ENCODE measurements at regions not wholly inside any gene's neighbourhood (a gene's known extent, or its start where the extent isn't known, plus 50 kb on each side); places are given as distances from the start of the nearest gene placed in this dataset.

- TF ChIP-seq CTCF (IDR thresholded peaks at IDR 0.05; ENCODE audit: unreplicated experiment): no peak
- no peak for DNase-seq (ENCODE audit: low spot score)
- H3K9me3 Mint-ChIP-seq (ENCODE audit: unreplicated experiment): no peaks in the 10 kb centered on the region
- peaks cover 7% of the 10 kb centered on the region for H3K27me3 Mint-ChIP-seq (ENCODE audit: unreplicated experiment)
- no peak overlapping the region for H3K4me3 Mint-ChIP-seq (ENCODE audit: unreplicated experiment)
- H3K36me3 Mint-ChIP-seq (ENCODE audit: low read depth, unreplicated experiment): peaks cover 5% of the 10 kb centered on the region
- peak overlapping the region; percentile 52 for H3K27ac Mint-ChIP-seq (ENCODE audit: unreplicated experiment)
- peaks cover 39% of the 10 kb centered on the region for H3K4me1 Mint-ChIP-seq (ENCODE audit: unreplicated experiment)
Observed at GRCh38 chr21:38985568-38986378, 180.0 kb downstream of the ETS2 start.

GRCh38 chr21:38984982-38985567 is 179.3 kb downstream of the ETS2 start:
- Mint-ChIP-seq H3K9me3 (ENCODE audit: unreplicated experiment) (no peaks in the 10 kb centered on the region), H3K27ac (ENCODE audit: unreplicated experiment) (no peak overlapping the region), H3K27me3 (ENCODE audit: unreplicated experiment) (peaks cover 7% of the 10 kb centered on the region), H3K4me1 (ENCODE audit: unreplicated experiment) (peaks cover 34% of the 10 kb centered on the region), H3K4me3 (ENCODE audit: unreplicated experiment) (no peak overlapping the region), H3K36me3 (ENCODE audit: low read depth, unreplicated experiment) (peaks cover 5% of the 10 kb centered on the region)
- TF ChIP-seq CTCF (IDR thresholded peaks at IDR 0.05; ENCODE audit: unreplicated experiment): no peak
- DNase-seq (ENCODE audit: low spot score): no peak

- DNase-seq (ENCODE audit: low spot score): no peak
- Mint-ChIP-seq H3K36me3 (ENCODE audit: low read depth, unreplicated experiment) (peaks cover 5% of the 10 kb centered on the region), H3K9me3 (ENCODE audit: unreplicated experiment) (no peaks in the 10 kb centered on the region), H3K4me3 (ENCODE audit: unreplicated experiment) (no peak overlapping the region), H3K4me1 (ENCODE audit: unreplicated experiment) (peaks cover 33% of the 10 kb centered on the region), H3K27me3 (ENCODE audit: unreplicated experiment) (peaks cover 7% of the 10 kb centered on the region), H3K27ac (ENCODE audit: unreplicated experiment) (no peak overlapping the region)
- TF ChIP-seq CTCF (IDR thresholded peaks at IDR 0.05; ENCODE audit: unreplicated experiment): no peak
Observed at GRCh38 chr21:38984568-38984967, 178.8 kb downstream of the ETS2 start.

- Mint-ChIP-seq H3K27me3 (ENCODE audit: unreplicated experiment) (peaks cover 5% of the 10 kb centered on the region), H3K36me3 (ENCODE audit: low read depth, unreplicated experiment) (peaks cover 5% of the 10 kb centered on the region), H3K4me3 (ENCODE audit: unreplicated experiment) (no peak overlapping the region), H3K4me1 (ENCODE audit: unreplicated experiment) (peaks cover 25% of the 10 kb centered on the region), H3K9me3 (ENCODE audit: unreplicated experiment) (no peaks in the 10 kb centered on the region), H3K27ac (ENCODE audit: unreplicated experiment) (no peak overlapping the region)
- DNase-seq (ENCODE audit: low spot score): no peak
- no peak for TF ChIP-seq CTCF (IDR thresholded peaks at IDR 0.05; ENCODE audit: unreplicated experiment)
Observed at GRCh38 chr21:38983560-38983959, 177.8 kb downstream of the ETS2 start.

- DNase-seq (ENCODE audit: low spot score): no peak
- H3K27ac Mint-ChIP-seq (ENCODE audit: unreplicated experiment): no peak overlapping the region
- H3K9me3 Mint-ChIP-seq (ENCODE audit: unreplicated experiment): no peaks in the 10 kb centered on the region
- peaks cover 5% of the 10 kb centered on the region for H3K36me3 Mint-ChIP-seq (ENCODE audit: low read depth, unreplicated experiment)
- no peak overlapping the region for H3K4me3 Mint-ChIP-seq (ENCODE audit: unreplicated experiment)
- TF ChIP-seq CTCF (IDR thresholded peaks at IDR 0.05; ENCODE audit: unreplicated experiment): no peak
- H3K27me3 Mint-ChIP-seq (ENCODE audit: unreplicated experiment): peaks cover 2% of the 10 kb centered on the region
- H3K4me1 Mint-ChIP-seq (ENCODE audit: unreplicated experiment): peaks cover 21% of the 10 kb centered on the region
Observed at GRCh38 chr21:38982804-38983203, 177.1 kb downstream of the ETS2 start.
